HepG2 (cell line): ENCODE measurements at regions not wholly inside any gene's neighbourhood (a gene's known extent, or its start where the extent isn't known, plus 50 kb on each side); places are given as distances from the start of the nearest gene placed in this dataset.

Experiments used
- KLF16 ChIP-seq, 2 experiments: sonication (generic) in 1 of 2; formaldehyde crosslinking in 1 of 2; IDR thresholded peaks; 2 replicates each; pipeline versions ENCODE4 v1.6.1 to v1.8.0; 2016 to 2023; ENCODE audit warnings: missing genetic modification reagents in 2 of 2, missing compliant biosample characterization in 1 of 2
- MTA1 ChIP-seq: sonication (generic); formaldehyde crosslinking; IDR thresholded peaks from 2 replicates; pipeline ENCODE4 v1.4.0; 2020; ENCODE audit warnings: missing genetic modification reagents, mild to moderate bottlenecking, borderline replicate concordance
- USF2 ChIP-seq, 2 experiments: sonication (generic) in 1 of 2; formaldehyde crosslinking in 1 of 2; IDR thresholded peaks; 2 replicates each; pipeline versions ENCODE4 v1.5.1 to v1.6.1; 2011 to 2020; ENCODE audit warnings: borderline replicate concordance in 1 of 2, low read depth in 1 of 2, low read length in 1 of 2, mild to moderate bottlenecking in 1 of 2, missing genetic modification reagents in 1 of 2, moderate library complexity in 1 of 2
- ZNF563 ChIP-seq: sonication (generic); formaldehyde crosslinking; IDR thresholded peaks from 2 replicates; pipeline ENCODE4 v1.8.0; 2022; ENCODE audit warnings: mild to moderate bottlenecking, moderate library complexity, missing genetic modification reagents
- ZNF790 ChIP-seq: sonication (generic); formaldehyde crosslinking; IDR thresholded peaks from 2 replicates; pipeline ENCODE4 v1.8.0; 2022; ENCODE audit warnings: missing genetic modification reagents, mild to moderate bottlenecking, borderline replicate concordance
- TF ChIP-seq, protein P1 (sequence below): sonication (generic); formaldehyde crosslinking; IDR thresholded peaks from 2 replicates; pipeline ENCODE4 v1.5.0; 2020; ENCODE audit warnings: mild to moderate bottlenecking, missing genetic modification reagents, moderate library complexity
- TF ChIP-seq, protein P2 (sequence below), 2 experiments: IDR thresholded peaks; 2 replicates each; pipeline ENCODE4 v1.6.1; 2011 to 2012; ENCODE audit warnings: low read length in 2 of 2, borderline replicate concordance in 1 of 2, low read depth in 1 of 2, mild to moderate bottlenecking in 1 of 2, moderate library complexity in 1 of 2

DNA sequence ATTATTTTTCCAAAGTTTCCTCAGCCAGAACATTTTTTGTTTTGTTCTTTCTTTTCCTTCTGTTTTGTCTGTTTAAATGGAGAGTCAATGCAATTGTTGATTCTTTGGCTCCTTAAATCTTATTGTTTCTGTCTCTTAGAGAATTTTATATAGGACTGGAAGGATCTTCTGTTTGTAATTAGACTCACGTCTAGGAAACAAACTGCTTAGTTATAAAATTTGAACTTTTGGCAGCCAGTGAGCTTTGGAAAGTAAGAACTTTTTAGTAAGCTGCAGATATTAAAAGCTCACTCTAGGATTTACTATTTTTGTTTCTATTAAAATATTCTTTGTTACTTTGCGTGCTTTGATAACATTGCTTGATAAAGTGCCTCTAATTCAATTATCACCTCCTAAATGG lies 109.8 kb upstream of the HNRNPU start:
- TF ChIP-seq ZNF790 (CRISPR knock-in tag) (no peak), KLF16 (CRISPR knock-in tag; IDR thresholded peaks at IDR 0.05) (no peak), ZNF563 (CRISPR knock-in tag) (no peak), MTA1 (CRISPR knock-in tag) (no peak), USF2 (IDR thresholded peaks at IDR 0.05; ENCODE audit: low read depth, low read length) (no peak), USF2 (CRISPR knock-in tag; IDR thresholded peaks at IDR 0.05; ENCODE audit: borderline replicate concordance) (no peak)
- TF ChIP-seq, protein P1, sequence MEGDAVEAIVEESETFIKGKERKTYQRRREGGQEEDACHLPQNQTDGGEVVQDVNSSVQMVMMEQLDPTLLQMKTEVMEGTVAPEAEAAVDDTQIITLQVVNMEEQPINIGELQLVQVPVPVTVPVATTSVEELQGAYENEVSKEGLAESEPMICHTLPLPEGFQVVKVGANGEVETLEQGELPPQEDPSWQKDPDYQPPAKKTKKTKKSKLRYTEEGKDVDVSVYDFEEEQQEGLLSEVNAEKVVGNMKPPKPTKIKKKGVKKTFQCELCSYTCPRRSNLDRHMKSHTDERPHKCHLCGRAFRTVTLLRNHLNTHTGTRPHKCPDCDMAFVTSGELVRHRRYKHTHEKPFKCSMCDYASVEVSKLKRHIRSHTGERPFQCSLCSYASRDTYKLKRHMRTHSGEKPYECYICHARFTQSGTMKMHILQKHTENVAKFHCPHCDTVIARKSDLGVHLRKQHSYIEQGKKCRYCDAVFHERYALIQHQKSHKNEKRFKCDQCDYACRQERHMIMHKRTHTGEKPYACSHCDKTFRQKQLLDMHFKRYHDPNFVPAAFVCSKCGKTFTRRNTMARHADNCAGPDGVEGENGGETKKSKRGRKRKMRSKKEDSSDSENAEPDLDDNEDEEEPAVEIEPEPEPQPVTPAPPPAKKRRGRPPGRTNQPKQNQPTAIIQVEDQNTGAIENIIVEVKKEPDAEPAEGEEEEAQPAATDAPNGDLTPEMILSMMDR = no peak
- TF ChIP-seq, protein P2, sequence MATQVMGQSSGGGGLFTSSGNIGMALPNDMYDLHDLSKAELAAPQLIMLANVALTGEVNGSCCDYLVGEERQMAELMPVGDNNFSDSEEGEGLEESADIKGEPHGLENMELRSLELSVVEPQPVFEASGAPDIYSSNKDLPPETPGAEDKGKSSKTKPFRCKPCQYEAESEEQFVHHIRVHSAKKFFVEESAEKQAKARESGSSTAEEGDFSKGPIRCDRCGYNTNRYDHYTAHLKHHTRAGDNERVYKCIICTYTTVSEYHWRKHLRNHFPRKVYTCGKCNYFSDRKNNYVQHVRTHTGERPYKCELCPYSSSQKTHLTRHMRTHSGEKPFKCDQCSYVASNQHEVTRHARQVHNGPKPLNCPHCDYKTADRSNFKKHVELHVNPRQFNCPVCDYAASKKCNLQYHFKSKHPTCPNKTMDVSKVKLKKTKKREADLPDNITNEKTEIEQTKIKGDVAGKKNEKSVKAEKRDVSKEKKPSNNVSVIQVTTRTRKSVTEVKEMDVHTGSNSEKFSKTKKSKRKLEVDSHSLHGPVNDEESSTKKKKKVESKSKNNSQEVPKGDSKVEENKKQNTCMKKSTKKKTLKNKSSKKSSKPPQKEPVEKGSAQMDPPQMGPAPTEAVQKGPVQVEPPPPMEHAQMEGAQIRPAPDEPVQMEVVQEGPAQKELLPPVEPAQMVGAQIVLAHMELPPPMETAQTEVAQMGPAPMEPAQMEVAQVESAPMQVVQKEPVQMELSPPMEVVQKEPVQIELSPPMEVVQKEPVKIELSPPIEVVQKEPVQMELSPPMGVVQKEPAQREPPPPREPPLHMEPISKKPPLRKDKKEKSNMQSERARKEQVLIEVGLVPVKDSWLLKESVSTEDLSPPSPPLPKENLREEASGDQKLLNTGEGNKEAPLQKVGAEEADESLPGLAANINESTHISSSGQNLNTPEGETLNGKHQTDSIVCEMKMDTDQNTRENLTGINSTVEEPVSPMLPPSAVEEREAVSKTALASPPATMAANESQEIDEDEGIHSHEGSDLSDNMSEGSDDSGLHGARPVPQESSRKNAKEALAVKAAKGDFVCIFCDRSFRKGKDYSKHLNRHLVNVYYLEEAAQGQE (IDR thresholded peaks at IDR 0.05; ENCODE audit: borderline replicate concordance in 1 of 2, low read depth in 1 of 2, low read length in 2 of 2) = no peak
